IMR-90 (cell line): ENCODE measurements at regions not wholly inside any gene's neighbourhood (a gene's known extent, or its start where the extent isn't known, plus 50 kb on each side); places are given as distances from the start of the nearest gene placed in this dataset.

Source experiments
- ATAC-seq: fragments of 200-7000 bp; cut with Tn5 transposase; 2 replicates; pipeline ENCODE4 v1.9.1; 2020; ENCODE audit warnings: low read depth, mild to moderate bottlenecking, moderate library complexity
- BruUV-seq: library from RNA; stranded (reverse); fragments of 400-500 nt; replicated peaks from 2 replicates; lab custom pipeline; 2021; lab: Mats Ljungman, UMichigan
- CTCF ChIA-PET: fragments of 300-600 bp; formaldehyde crosslinking; extraction: SDS; loops from one replicate; lab custom pipeline; 2021; ENCODE audit warnings: antibody characterized with exemption; lab: Yijun Ruan, JAX
- POLR2A ChIA-PET: fragments of 300-600 bp; sonication (Branson Sonifier 250); formaldehyde crosslinking; loops from one replicate; lab custom pipeline; 2022; ENCODE audit warnings: antibody characterized with exemption; ENCODE audit not compliant: unreplicated experiment; lab: Charles Lee
- DNase-seq: peaks from one replicate; pipeline ENCODE4 v3.0.0; 2013
- H2AFZ ChIP-seq: replicated peaks from 2 replicates; pipeline ENCODE3; 2013; ENCODE audit warnings: low read length, mild to moderate bottlenecking; ENCODE audit not compliant: poor library complexity
- H2AK5ac ChIP-seq: 2 replicates; pipeline ENCODE4 v1.6.1; 2013; ENCODE audit warnings: low read depth, low read length, inconsistent platforms
- H2AK9ac ChIP-seq: replicated peaks from 2 replicates; pipeline ENCODE3; 2013; ENCODE audit warnings: mild to moderate bottlenecking, low read depth, low read length, moderate library complexity; ENCODE audit not compliant: poor library complexity
- H2BK120ac ChIP-seq: 2 replicates; pipeline ENCODE4 v1.6.1; 2013; ENCODE audit warnings: low read depth, low read length, inconsistent platforms
- H2BK15ac ChIP-seq: 3 replicates; pipeline ENCODE4 v1.6.1; 2013; ENCODE audit warnings: low read depth, low read length, inconsistent platforms
- H2BK20ac ChIP-seq: 2 replicates; pipeline ENCODE4 v1.6.1; 2013; ENCODE audit warnings: low read depth, mild to moderate bottlenecking, inconsistent platforms, low read length, moderate library complexity
- H2BK5ac ChIP-seq: 2 replicates; pipeline ENCODE4 v1.6.1; 2013; ENCODE audit warnings: mild to moderate bottlenecking, low read depth, low read length, inconsistent platforms; ENCODE audit not compliant: poor library complexity, severe bottlenecking
- H3K14ac ChIP-seq: replicated peaks from 2 replicates; pipeline ENCODE4 v1.6.1; 2013; ENCODE audit warnings: low read depth, low read length, inconsistent platforms
- H3K18ac ChIP-seq: 2 replicates; pipeline ENCODE4 v1.6.1; 2013; ENCODE audit warnings: low read depth, low read length, control low read depth
- H3K23ac ChIP-seq: 2 replicates; pipeline ENCODE4 v1.6.1; 2013; ENCODE audit warnings: low read depth, low read length, inconsistent platforms
- H3K27ac ChIP-seq: 2 replicates; pipeline ENCODE4 v1.5.1; 2013; ENCODE audit warnings: mild to moderate bottlenecking, control low read depth, low read length; ENCODE audit not compliant: insufficient read depth
- H3K27me3 ChIP-seq: 2 replicates; pipeline ENCODE4 v1.6.1; 2013; ENCODE audit warnings: low read length; ENCODE audit not compliant: control insufficient read depth, insufficient read depth
- H3K36me3 ChIP-seq: 2 replicates; pipeline ENCODE4 v1.6.1; 2013; ENCODE audit warnings: low read length, mixed read lengths; ENCODE audit not compliant: control insufficient read depth, insufficient read depth
- H3K4ac ChIP-seq: 2 replicates; pipeline ENCODE4 v1.6.1; 2013; ENCODE audit warnings: low read depth, low read length, inconsistent platforms
- H3K4me1 ChIP-seq: 2 replicates; pipeline ENCODE4 v1.6.1; 2013; ENCODE audit warnings: low read length, mixed read lengths; ENCODE audit not compliant: control insufficient read depth, insufficient read depth
- H3K4me2 ChIP-seq: 2 replicates; pipeline ENCODE4 v1.6.1; 2013; ENCODE audit warnings: low read depth, mild to moderate bottlenecking, control low read depth, low read length, moderate library complexity
- H3K4me3 ChIP-seq: 2 replicates; pipeline ENCODE4 v1.5.1; 2013; ENCODE audit warnings: low read depth, mild to moderate bottlenecking, control low read depth, low read length, moderate library complexity; ENCODE audit not compliant: insufficient read depth
- H3K56ac ChIP-seq: 2 replicates; pipeline ENCODE4 v1.6.1; 2013; ENCODE audit warnings: low read length, inconsistent platforms; ENCODE audit not compliant: insufficient read depth; ENCODE audit errors: extremely low read depth
- H3K79me1 ChIP-seq, 2 experiments: 2 replicates each; pipeline ENCODE4 v1.6.1; 2013; ENCODE audit warnings: low read length in 2 of 2, inconsistent platforms in 1 of 2, low read depth in 1 of 2
- H3K9ac ChIP-seq: 2 replicates; pipeline ENCODE4 v1.6.1; 2013; ENCODE audit warnings: low read depth, low read length, control low read depth
- H3K9me1 ChIP-seq: 2 replicates; pipeline ENCODE4 v1.6.1; 2013; ENCODE audit warnings: low read length, inconsistent platforms; ENCODE audit not compliant: insufficient read depth
- H3K9me3 ChIP-seq: 2 replicates; pipeline ENCODE4 v1.6.1; 2013; ENCODE audit warnings: low read length; ENCODE audit not compliant: control insufficient read depth, insufficient read depth
- H4K20me1 ChIP-seq: 2 replicates; pipeline ENCODE4 v1.6.1; 2013; ENCODE audit warnings: low read length, inconsistent platforms; ENCODE audit not compliant: insufficient read depth
- H4K5ac ChIP-seq: 2 replicates; pipeline ENCODE4 v1.6.1; 2013; ENCODE audit warnings: mild to moderate bottlenecking, low read depth, low read length, control low read depth
- H4K8ac ChIP-seq, 2 experiments: 2 replicates each; pipeline ENCODE4 v1.6.1; 2013; ENCODE audit warnings: low read depth in 2 of 2, low read length in 2 of 2, control low read depth in 1 of 2, inconsistent platforms in 1 of 2
- H4K91ac ChIP-seq: 2 replicates; pipeline ENCODE4 v1.6.1; 2013; ENCODE audit warnings: low read depth, low read length, inconsistent platforms; ENCODE audit not compliant: insufficient read depth
- BHLHE40 ChIP-seq: fragments of 150-350 bp; IDR thresholded peaks from 2 replicates; pipeline ENCODE4 v1.6.1; 2016; ENCODE audit warnings: mild to moderate bottlenecking, low read depth, low read length
- CEBPB ChIP-seq: IDR thresholded peaks from 2 replicates; pipeline ENCODE4 v1.6.1; 2012; ENCODE audit warnings: low read depth, low read length, improper control_type of control experiment
- CHD1 ChIP-seq: IDR thresholded peaks from 2 replicates; pipeline ENCODE4 v1.6.1; 2012; ENCODE audit warnings: low read depth, low read length, improper control_type of control experiment
- FOS ChIP-seq: fragments of 150-350 bp; IDR thresholded peaks from 2 replicates; pipeline ENCODE4 v1.6.1; 2016; ENCODE audit warnings: low read depth, low read length
- MAFK ChIP-seq: IDR thresholded peaks from 2 replicates; pipeline ENCODE4 v1.6.1; 2012; ENCODE audit warnings: low read depth, low read length, improper control_type of control experiment
- MAZ ChIP-seq: IDR thresholded peaks from 2 replicates; pipeline ENCODE4 v1.6.1; 2012; ENCODE audit warnings: low read depth, mild to moderate bottlenecking, low read length, improper control_type of control experiment, moderate library complexity, borderline replicate concordance
- MXI1 ChIP-seq: IDR thresholded peaks from 2 replicates; pipeline ENCODE4 v1.6.1; 2012; ENCODE audit warnings: low read depth, mild to moderate bottlenecking, low read length, moderate library complexity, borderline replicate concordance
- NFE2L2 ChIP-seq: fragments of 150-350 bp; IDR thresholded peaks from 2 replicates; pipeline ENCODE4 v1.6.1; 2016; ENCODE audit warnings: low read depth, mild to moderate bottlenecking, low read length
- POLR2A ChIP-seq: IDR thresholded peaks from 2 replicates; pipeline ENCODE4 v1.6.1; 2012; ENCODE audit warnings: mild to moderate bottlenecking, low read depth, low read length
- RAD21 ChIP-seq: IDR thresholded peaks from 2 replicates; pipeline ENCODE4 v1.6.1; 2012; ENCODE audit warnings: low read length, improper control_type of control experiment
- RCOR1 ChIP-seq: IDR thresholded peaks from 2 replicates; pipeline ENCODE4 v1.6.1; 2012; ENCODE audit warnings: mild to moderate bottlenecking, low read length, improper control_type of control experiment; ENCODE audit not compliant: insufficient replicate concordance
- RFX5 ChIP-seq: IDR thresholded peaks from 2 replicates; pipeline ENCODE4 v1.8.0; 2012; ENCODE audit warnings: low read depth, mild to moderate bottlenecking, low read length, moderate library complexity
- SMC3 ChIP-seq: fragments of 150-350 bp; IDR thresholded peaks from 2 replicates; pipeline ENCODE4 v1.6.1; 2016; ENCODE audit warnings: low read depth, mild to moderate bottlenecking, antibody characterized with exemption, low read length, moderate library complexity
- dilution Hi-C: fragments of 300-500 bp; cut with HindIII; formaldehyde crosslinking; loops from one replicate; pipeline ENCODE4 v1.14.3; 2018; ENCODE audit warnings: low sequenced_read_pairs; ENCODE audit not compliant: unreplicated experiment
- in situ Hi-C: fragments of 300-500 bp; cut with MboI; formaldehyde crosslinking; loops from 3 replicates; pipeline ENCODE4 v1.14.3; 2019; ENCODE audit warnings: low sequenced_read_pairs, inconsistent platforms, mixed read lengths
- intact Hi-C: fragments of 100-400 bp; cut with micrococcal nuclease; formaldehyde crosslinking; loops from 2 replicates; pipeline ENCODE4 v1.10.0; 2022
- TF ChIP-seq, protein P1 (sequence below): fragments of 150-350 bp; IDR thresholded peaks from 2 replicates; pipeline ENCODE4 v1.6.1; 2017; ENCODE audit warnings: mild to moderate bottlenecking, antibody characterized with exemption, low read length, low read depth
- TF ChIP-seq, protein P2 (sequence below): conservative IDR thresholded peaks from 2 replicates; pipeline ENCODE4 v1.5.1; 2012; ENCODE audit warnings: mild to moderate bottlenecking, low read depth, low read length, improper control_type of control experiment
- TF ChIP-seq, protein P3 (sequence below): fragments of 150-350 bp; IDR thresholded peaks from 2 replicates; pipeline ENCODE4 v1.6.1; 2016; ENCODE audit warnings: low read depth, mild to moderate bottlenecking, low read length, moderate library complexity, borderline replicate concordance

DNA sequence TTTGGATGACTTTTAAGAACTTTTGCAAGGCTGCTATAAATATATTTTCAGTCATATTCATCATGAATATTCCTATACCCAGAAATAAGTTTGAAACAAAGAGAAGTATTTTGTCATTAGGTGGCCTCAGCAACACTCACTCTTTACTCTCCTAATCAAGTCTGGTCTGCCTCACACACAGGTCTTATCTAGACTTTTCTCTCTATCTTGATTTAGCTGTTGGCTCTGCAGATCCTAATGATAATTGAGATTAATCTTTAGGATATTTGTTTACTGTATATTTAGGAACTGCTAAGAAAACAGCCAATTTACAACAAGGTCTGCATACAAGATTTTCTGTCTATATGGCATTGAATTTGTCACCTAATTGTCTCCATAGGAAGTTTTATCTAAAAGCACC is 297.6 kb downstream of the PTEN start:
- no peak overlapping the region for H2BK120ac ChIP-seq
- H3K4me2 ChIP-seq, result no peak overlapping the region
- ATAC-seq, result no peak
- H3K79me1 ChIP-seq, result peaks cover 0 to 4% of the 10 kb centered on the region in 2 experiments; a peak in 1 of 4 replicates
- no peak overlapping the region for H3K18ac ChIP-seq
- dilution Hi-C loops, result no loop called here
- no peak overlapping the region for H2AFZ ChIP-seq
- H3K4me3 ChIP-seq, result no peak overlapping the region
- CTCF ChIA-PET, result interaction anchor here (0.6 kb wide), 1 partner anchor 399 kb away, joined by 3 read pairs; no protein-coding TSS in a partner anchor
- POLR2A ChIA-PET, result no interaction called here
- no peak overlapping the region for H4K5ac ChIP-seq
- peaks cover 19% of the 10 kb centered on the region for H3K4me1 ChIP-seq
- H3K27ac ChIP-seq, result no peak overlapping the region
- no peak overlapping the region for H2BK15ac ChIP-seq
- H2AK5ac ChIP-seq, result no peak overlapping the region
- no peaks in the 10 kb centered on the region for H3K9me3 ChIP-seq
- no peaks in the 10 kb centered on the region for H3K27me3 ChIP-seq
- H3K9me1 ChIP-seq, result peaks cover 14% of the 10 kb centered on the region
- H4K8ac ChIP-seq, result no peak overlapping the region
- H3K14ac ChIP-seq, result no peak overlapping the region
- H3K9ac ChIP-seq, result no peak overlapping the region
- H4K91ac ChIP-seq, result no peak overlapping the region
- no peak overlapping the region for H2AK9ac ChIP-seq
- H2BK5ac ChIP-seq, result no peak overlapping the region
- H3K23ac ChIP-seq, result no peak overlapping the region
- TF ChIP-seq, protein P1, sequence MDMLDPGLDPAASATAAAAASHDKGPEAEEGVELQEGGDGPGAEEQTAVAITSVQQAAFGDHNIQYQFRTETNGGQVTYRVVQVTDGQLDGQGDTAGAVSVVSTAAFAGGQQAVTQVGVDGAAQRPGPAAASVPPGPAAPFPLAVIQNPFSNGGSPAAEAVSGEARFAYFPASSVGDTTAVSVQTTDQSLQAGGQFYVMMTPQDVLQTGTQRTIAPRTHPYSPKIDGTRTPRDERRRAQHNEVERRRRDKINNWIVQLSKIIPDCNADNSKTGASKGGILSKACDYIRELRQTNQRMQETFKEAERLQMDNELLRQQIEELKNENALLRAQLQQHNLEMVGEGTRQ, result no peak
- no peak for TF ChIP-seq POLR2A
- no peak for TF ChIP-seq FOS
- no peak for TF ChIP-seq RCOR1
- TF ChIP-seq BHLHE40, result no peak
- no peak for TF ChIP-seq MAFK
- TF ChIP-seq CHD1, result no peak
- no peak for TF ChIP-seq NFE2L2
- no peak for TF ChIP-seq RFX5
- TF ChIP-seq MXI1, result no peak
- TF ChIP-seq, protein P2, sequence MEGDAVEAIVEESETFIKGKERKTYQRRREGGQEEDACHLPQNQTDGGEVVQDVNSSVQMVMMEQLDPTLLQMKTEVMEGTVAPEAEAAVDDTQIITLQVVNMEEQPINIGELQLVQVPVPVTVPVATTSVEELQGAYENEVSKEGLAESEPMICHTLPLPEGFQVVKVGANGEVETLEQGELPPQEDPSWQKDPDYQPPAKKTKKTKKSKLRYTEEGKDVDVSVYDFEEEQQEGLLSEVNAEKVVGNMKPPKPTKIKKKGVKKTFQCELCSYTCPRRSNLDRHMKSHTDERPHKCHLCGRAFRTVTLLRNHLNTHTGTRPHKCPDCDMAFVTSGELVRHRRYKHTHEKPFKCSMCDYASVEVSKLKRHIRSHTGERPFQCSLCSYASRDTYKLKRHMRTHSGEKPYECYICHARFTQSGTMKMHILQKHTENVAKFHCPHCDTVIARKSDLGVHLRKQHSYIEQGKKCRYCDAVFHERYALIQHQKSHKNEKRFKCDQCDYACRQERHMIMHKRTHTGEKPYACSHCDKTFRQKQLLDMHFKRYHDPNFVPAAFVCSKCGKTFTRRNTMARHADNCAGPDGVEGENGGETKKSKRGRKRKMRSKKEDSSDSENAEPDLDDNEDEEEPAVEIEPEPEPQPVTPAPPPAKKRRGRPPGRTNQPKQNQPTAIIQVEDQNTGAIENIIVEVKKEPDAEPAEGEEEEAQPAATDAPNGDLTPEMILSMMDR, result no peak
- TF ChIP-seq, protein P3, sequence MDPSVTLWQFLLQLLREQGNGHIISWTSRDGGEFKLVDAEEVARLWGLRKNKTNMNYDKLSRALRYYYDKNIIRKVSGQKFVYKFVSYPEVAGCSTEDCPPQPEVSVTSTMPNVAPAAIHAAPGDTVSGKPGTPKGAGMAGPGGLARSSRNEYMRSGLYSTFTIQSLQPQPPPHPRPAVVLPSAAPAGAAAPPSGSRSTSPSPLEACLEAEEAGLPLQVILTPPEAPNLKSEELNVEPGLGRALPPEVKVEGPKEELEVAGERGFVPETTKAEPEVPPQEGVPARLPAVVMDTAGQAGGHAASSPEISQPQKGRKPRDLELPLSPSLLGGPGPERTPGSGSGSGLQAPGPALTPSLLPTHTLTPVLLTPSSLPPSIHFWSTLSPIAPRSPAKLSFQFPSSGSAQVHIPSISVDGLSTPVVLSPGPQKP, result no peak
- TF ChIP-seq SMC3, result no peak
- no peak for TF ChIP-seq CEBPB
- no peak for TF ChIP-seq RAD21
- no peak for TF ChIP-seq MAZ
- H2BK20ac ChIP-seq, result no peak overlapping the region
- BruUV-seq, result no TSS peak
- no peaks in the 10 kb centered on the region for H4K20me1 ChIP-seq
- in situ Hi-C loops, result no loop called here
- no peak for DNase-seq
- H3K56ac ChIP-seq, result no peak overlapping the region
- no peaks in the 10 kb centered on the region for H3K36me3 ChIP-seq
- H3K4ac ChIP-seq, result no peak overlapping the region
- intact Hi-C loops, result no loop called here
